ENCODE measurements at regions not wholly inside any gene's neighbourhood (a gene's known extent, or its start where the extent isn't known, plus 50 kb on each side); places are given as distances from the start of the nearest gene placed in this dataset.
A peak's percentile ranks its signal among the peaks of the same experiment; 100 is the strongest.

GRCh38 chr10:120279196-120279595 lies 177.8 kb upstream of the PLPP4 start:
- DNase-seq (ENCODE audit: low read depth in 4 of 4, low spot score in 3 of 4): no peak

- no peak for DNase-seq (ENCODE audit: low read depth in 4 of 4, low spot score in 3 of 4)
Measured at GRCh38 chr10:120282421-120282820, 174.6 kb upstream of the PLPP4 start.

DNA sequence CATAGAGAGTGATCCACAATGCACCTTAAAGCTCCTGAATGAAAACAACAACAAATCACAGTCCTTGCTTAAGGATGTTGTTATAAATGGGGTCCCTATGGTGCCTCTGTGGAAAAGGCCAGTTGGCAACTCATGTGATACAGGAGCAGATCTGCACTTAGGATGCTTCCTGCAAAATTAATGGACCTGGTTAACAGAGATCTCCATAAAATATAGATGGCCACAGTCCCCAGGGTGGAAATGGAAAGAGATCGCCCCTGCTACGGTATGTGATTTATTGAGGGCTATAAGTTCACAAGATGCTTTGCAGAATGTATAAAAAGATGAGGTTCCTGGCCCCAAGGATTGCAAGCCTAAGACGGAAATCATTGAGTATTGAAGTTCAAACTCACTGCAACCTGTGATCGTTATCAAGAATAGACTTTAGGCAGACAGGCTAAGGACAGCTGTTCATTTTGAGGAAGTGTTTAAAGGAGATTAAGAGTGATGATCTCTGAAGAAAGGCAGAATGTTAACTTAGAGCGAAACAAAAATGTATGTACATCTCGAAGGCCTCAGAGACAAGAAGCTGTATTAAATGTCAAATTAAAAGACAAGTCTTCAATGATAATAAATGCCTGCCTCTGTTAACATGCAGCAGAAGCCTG lies 174.1 kb upstream of the PLPP4 start:
- no peak for DNase-seq (ENCODE audit: low read depth in 4 of 4, low spot score in 3 of 4)

- DNase-seq (ENCODE audit: low read depth in 4 of 4, low spot score in 3 of 4): no peak
Measured at GRCh38 chr10:120285408-120285807, 171.6 kb upstream of the PLPP4 start.

- DNase-seq (ENCODE audit: low read depth in 4 of 4, low spot score in 3 of 4): no peak
Measured at GRCh38 chr10:120286280-120286679, 170.7 kb upstream of the PLPP4 start.

GRCh38 chr10:120300513-120300912 lies 156.5 kb upstream of the PLPP4 start:
- no peak for DNase-seq (ENCODE audit: low read depth in 4 of 4, low spot score in 3 of 4)

DNA sequence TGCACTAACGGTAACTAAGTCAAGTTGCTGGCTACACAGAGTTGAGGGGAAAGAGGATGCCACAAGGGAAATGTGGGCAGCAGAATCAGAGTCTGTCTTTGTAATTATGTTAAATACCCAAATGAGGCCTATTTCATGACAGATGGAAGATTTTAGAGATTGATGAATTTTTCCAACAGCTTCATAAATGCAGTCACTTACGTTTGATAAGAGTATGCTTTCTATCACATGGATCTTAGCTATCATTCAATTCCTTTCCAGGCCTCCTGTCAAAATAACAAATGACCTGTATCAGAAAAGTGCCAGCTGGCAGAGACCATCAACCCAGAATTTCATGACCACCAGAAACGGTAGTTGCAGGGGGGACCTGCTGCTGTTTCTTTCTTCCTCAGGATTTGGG lies 148.4 kb upstream of the PLPP4 start:
- no peak for DNase-seq (ENCODE audit: low read depth in 4 of 4, low spot score in 3 of 4)

DNA sequence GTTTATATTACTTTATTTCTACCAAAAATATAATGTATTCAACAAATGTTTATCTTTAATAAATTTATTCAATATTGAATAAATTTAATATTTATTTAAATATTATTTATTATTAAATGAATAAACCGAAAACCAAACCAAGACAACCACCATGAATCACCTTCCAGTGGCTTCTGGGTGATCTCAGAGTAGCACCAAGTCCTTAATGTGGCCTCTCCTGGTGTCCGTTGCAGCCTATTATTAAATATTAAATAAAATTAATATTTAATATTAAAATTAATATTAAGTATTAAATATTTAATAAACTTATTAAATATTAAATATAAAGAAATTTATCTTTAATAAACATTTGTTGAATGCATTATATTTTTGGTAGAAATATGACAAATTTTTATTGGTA lies 143.3 kb upstream of the PLPP4 start:
- no peak for DNase-seq (ENCODE audit: low read depth in 4 of 4, low spot score in 3 of 4)

DNA sequence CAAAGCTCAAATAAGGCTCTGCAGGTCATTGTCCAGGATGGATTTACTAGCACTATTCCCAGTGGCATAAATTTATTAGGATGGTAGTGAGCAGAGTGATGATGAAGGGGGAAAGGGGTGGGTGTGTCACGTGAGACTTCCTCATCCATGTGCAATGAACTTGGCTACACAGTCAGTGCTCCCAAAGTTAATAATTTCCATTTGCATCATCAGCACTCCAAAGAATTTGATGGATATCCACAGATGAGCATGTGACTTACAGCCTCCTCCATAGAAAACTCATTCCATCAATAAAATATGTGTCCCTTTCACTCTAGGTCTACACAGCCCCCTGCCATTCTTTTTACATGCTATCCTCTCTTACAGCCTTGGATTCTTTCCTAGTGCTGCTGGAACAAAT lies 142.6 kb upstream of the PLPP4 start:
- DNase-seq (ENCODE audit: low read depth in 4 of 4, low spot score in 3 of 4): no peak

DNA sequence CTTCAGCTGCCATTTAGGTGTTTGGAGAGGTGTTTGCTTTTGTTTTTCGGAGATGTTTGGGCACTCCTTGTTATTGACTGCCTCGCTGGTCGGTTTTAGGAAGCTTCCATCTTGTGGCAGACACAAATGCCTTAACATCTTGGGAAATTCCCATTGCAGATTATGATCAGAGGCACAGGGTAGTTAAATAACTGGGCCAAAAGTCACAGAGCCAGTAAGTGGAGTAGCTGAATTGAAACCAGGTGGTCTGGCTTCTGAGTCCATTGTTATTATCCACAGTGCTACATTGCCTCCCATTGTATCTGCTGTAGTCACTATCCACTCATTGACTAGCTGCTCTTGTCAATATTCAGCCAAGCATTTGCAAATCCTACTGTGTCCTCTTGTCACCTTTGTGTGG lies 138.2 kb upstream of the PLPP4 start:
- no peak for DNase-seq (ENCODE audit: low read depth in 4 of 4, low spot score in 3 of 4)

GRCh38 chr10:120327675-120328074 lies 129.4 kb upstream of the PLPP4 start:
- peak in 3 of 4 donors; percentile 20 to 60 (median 31) for DNase-seq (ENCODE audit: low read depth in 4 of 4, low spot score in 3 of 4)

DNA sequence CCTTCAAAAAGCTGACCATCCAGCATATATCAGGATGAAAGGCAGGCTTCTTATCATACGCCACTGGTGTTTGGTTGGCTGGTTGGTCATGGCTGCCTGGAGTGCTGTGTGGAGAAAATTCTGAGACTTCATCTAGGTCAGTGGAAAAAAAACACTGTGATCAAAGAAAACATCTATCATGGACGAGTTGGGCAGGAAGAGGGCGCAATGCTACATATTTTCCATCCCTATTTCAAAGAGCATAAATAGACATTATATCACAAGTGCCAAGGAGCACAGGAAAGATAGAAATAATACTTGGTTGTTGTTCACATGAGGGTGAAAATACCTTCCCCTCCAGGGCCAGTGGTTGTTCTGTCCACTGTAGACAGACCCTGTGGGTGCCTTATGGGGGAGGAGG lies 128.4 kb upstream of the PLPP4 start:
- no peak for DNase-seq (ENCODE audit: low read depth in 4 of 4, low spot score in 3 of 4)

GRCh38 chr10:120335553-120335952 lies 121.5 kb upstream of the PLPP4 start:
- DNase-seq (ENCODE audit: low read depth in 4 of 4, low spot score in 3 of 4): no peak

GRCh38 chr10:120336306-120336910 lies 120.6 kb upstream of the PLPP4 start:
- no peak for DNase-seq (ENCODE audit: low read depth in 4 of 4, low spot score in 3 of 4)

- DNase-seq (ENCODE audit: low read depth in 4 of 4, low spot score in 3 of 4): peak in 2 of 4 donors; percentile 20 to 25
Measured at GRCh38 chr10:120336911-120337540, 120.0 kb upstream of the PLPP4 start.

DNA sequence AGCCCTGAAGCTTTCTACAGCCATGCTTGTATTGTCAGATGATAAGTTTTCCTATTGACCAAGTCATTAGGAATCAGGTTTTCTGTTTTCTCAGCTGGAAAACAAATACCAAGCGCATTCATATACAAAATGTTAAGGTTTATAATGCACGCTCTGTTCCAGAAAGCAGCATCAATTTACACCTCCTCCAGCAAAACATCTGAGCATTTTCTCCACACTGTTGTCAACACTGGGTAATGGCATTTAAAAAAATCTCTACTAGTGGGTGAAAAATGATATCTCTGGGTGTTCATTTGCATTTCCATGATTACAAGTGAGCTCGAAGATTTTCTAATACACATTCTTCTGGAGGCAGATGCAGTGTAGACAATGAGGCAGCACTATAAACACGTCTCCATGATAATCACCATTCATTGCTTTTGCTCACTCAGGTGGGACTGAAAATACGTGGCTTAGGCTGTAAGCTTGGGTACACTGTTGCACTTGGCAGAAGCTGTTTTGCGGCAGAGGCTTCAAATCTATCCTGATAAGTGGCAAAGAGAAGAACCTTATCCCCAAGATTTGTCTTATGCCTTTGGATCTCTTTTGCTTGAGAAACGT lies 114.8 kb upstream of the PLPP4 start:
- no peak for DNase-seq (ENCODE audit: low read depth in 4 of 4, low spot score in 3 of 4)

- DNase-seq (ENCODE audit: low read depth in 4 of 4, low spot score in 3 of 4): no peak
Measured at GRCh38 chr10:120345186-120345585, 111.8 kb upstream of the PLPP4 start.

- DNase-seq (ENCODE audit: low read depth in 4 of 4, low spot score in 3 of 4): no peak
Measured at GRCh38 chr10:120347644-120348043, 109.4 kb upstream of the PLPP4 start.

DNA sequence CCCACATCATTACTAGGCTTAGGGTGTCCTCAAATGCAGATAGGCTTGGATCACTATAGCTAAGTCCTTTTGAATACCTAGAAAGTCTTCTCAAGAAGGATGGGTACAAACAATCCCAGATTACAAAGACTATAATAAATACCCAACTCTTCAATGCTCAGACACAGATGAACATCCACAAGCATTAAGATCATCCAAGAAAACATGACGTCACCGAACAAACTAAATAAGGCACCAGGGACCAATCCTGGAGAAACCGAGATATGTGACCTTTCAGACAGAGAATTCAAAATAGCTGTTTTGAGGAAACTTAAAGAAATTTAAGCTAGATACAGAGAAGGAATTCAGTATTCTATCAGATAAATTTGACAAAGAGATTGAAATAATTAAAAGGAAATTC lies 108.0 kb upstream of the PLPP4 start:
- DNase-seq (ENCODE audit: low read depth in 4 of 4, low spot score in 3 of 4): no peak

GRCh38 chr10:120355425-120355824 lies 101.6 kb upstream of the PLPP4 start:
- no peak for DNase-seq (ENCODE audit: low read depth in 4 of 4, low spot score in 3 of 4)

GRCh38 chr10:120360571-120360970 lies 96.5 kb upstream of the PLPP4 start:
- no peak for DNase-seq (ENCODE audit: low read depth in 4 of 4, low spot score in 3 of 4)

- no peak for DNase-seq (ENCODE audit: low read depth in 4 of 4, low spot score in 3 of 4)
Measured at GRCh38 chr10:120365872-120366271, 91.2 kb upstream of the PLPP4 start.
